Endothelial cell of umbilical vein (primary cell): ENCODE measurements at regions not wholly inside any gene's neighbourhood (a gene's known extent, or its start where the extent isn't known, plus 50 kb on each side); places are given as distances from the start of the nearest gene placed in this dataset.

Source experiments
- BruUV-seq: library from RNA; stranded (reverse); fragments of 400-500 nt; replicated peaks from 2 replicates; lab custom pipeline; 2021; lab: Mats Ljungman, UMichigan
- CTCF ChIA-PET: fragments of 300-600, 350-600 bp; sonication (Branson Sonifier 250); formaldehyde crosslinking; loops from one replicate; lab custom pipeline; 2021; ENCODE audit warnings: antibody characterized with exemption, inconsistent platforms; lab: Charles Lee
- POLR2A ChIA-PET: fragments of 300-600, 350-600 bp; sonication (Branson Sonifier 250); formaldehyde crosslinking; loops from one replicate; lab custom pipeline; 2021; ENCODE audit warnings: antibody characterized with exemption, inconsistent platforms; lab: Charles Lee
- DNase-seq: peaks from one replicate; pipeline ENCODE4 v3.0.0-alpha.2; 2011; ENCODE audit warnings: low read depth, low spot score
- FAIRE-seq: peaks from 2 replicates; lab custom pipeline; 2011; peaks lifted over from hg19 to GRCh38; lab: Jason Lieb, UNC
- H2AFZ ChIP-seq: 2 replicates; pipeline ENCODE4 v1.6.0; 2012; ENCODE audit warnings: low read depth, low read length, control low read depth, inconsistent platforms
- H3K27ac ChIP-seq: 2 replicates; pipeline ENCODE4 v1.5.1; 2011; ENCODE audit warnings: low read depth, mild to moderate bottlenecking, control low read depth, low read length, moderate library complexity; ENCODE audit not compliant: insufficient read depth
- H3K27me3 ChIP-seq, 2 experiments: 2 replicates each; pipeline versions ENCODE4 v1.6.0 to v1.6.1; 2011; ENCODE audit warnings: low read length in 2 of 2, mixed read lengths in 1 of 2; ENCODE audit not compliant: control insufficient read depth in 2 of 2, insufficient read depth in 2 of 2
- H3K36me3 ChIP-seq, 2 experiments: 2 replicates in 1 of 2; 3 replicates in 1 of 2; pipeline ENCODE4 v1.5.1; 2011; ENCODE audit warnings: low read length in 2 of 2, mild to moderate bottlenecking in 1 of 2, moderate library complexity in 1 of 2; ENCODE audit not compliant: control insufficient read depth in 2 of 2, insufficient read depth in 2 of 2; ENCODE audit errors: extremely low read depth in 1 of 2
- H3K4me1 ChIP-seq: 3 replicates; pipeline ENCODE4 v1.5.1; 2011; ENCODE audit warnings: mild to moderate bottlenecking, low read length; ENCODE audit not compliant: control insufficient read depth, insufficient read depth; ENCODE audit errors: extremely low read depth
- H3K4me2 ChIP-seq: 2 replicates; pipeline ENCODE4 v1.6.1; 2011; ENCODE audit warnings: low read length, control low read depth, mixed read lengths; ENCODE audit not compliant: insufficient read depth
- H3K4me3 ChIP-seq, 3 experiments: fragments of 200-600 bp in 1 of 3; sonication (generic), shearing (Covaris generic) in 1 of 3; replicated peaks in 1 of 3; 2 replicates each; pipeline ENCODE4 v1.5.1; 2011 to 2016; ENCODE audit warnings: control low read depth in 3 of 3, low read length in 3 of 3, mild to moderate bottlenecking in 2 of 3, inconsistent platforms in 1 of 3, low read depth in 1 of 3, moderate library complexity in 1 of 3; ENCODE audit not compliant: insufficient read depth in 1 of 3
- H3K79me2 ChIP-seq: 2 replicates; pipeline ENCODE4 v1.6.0; 2012; ENCODE audit warnings: low read length, inconsistent platforms; ENCODE audit not compliant: control insufficient read depth, insufficient read depth
- H3K9ac ChIP-seq: replicated peaks from 2 replicates; pipeline ENCODE3; 2011; ENCODE audit warnings: low read length, control low read depth; ENCODE audit not compliant: insufficient read depth; ENCODE audit errors: extremely low read depth
- H3K9me1 ChIP-seq: replicated peaks from 3 replicates; pipeline ENCODE4 v1.6.0; 2011; ENCODE audit warnings: mild to moderate bottlenecking, low read length; ENCODE audit not compliant: control insufficient read depth, insufficient read depth; ENCODE audit errors: extremely low read depth
- H3K9me3 ChIP-seq: replicated peaks from 2 replicates; pipeline ENCODE4 v1.5.1; 2012; ENCODE audit warnings: low read length, inconsistent platforms; ENCODE audit not compliant: control insufficient read depth, insufficient read depth
- H4K20me1 ChIP-seq: replicated peaks from 2 replicates; pipeline ENCODE3; 2011; ENCODE audit warnings: mild to moderate bottlenecking, low read length; ENCODE audit not compliant: control insufficient read depth, insufficient read depth; ENCODE audit errors: extremely low read depth
- CTCF ChIP-seq, 2 donors: IDR thresholded peaks; 1 replicate in 1 of 2; 2 replicates in 1 of 2; pipeline ENCODE4 v1.5.1; 2011; ENCODE audit warnings: low read length in 2 of 2, mild to moderate bottlenecking in 2 of 2, moderate library complexity in 2 of 2, control low read depth in 1 of 2, inconsistent platforms in 1 of 2, low read depth in 1 of 2; ENCODE audit not compliant: insufficient read depth in 1 of 2; ENCODE audit errors: extremely low read depth in 1 of 2
- EZH2 ChIP-seq: IDR thresholded peaks from 2 replicates; pipeline ENCODE4 v1.6.1; 2012; ENCODE audit warnings: borderline replicate concordance, low read depth, mild to moderate bottlenecking, moderate library complexity, low read length, inconsistent platforms; ENCODE audit not compliant: severe bottlenecking
- FOS ChIP-seq: IDR thresholded peaks from 2 replicates; pipeline ENCODE4 v1.6.1; 2011; ENCODE audit warnings: mild to moderate bottlenecking, low read length, moderate library complexity, borderline replicate concordance; ENCODE audit not compliant: insufficient read depth
- JUN ChIP-seq: IDR thresholded peaks from 2 replicates; pipeline ENCODE4 v1.6.1; 2011; ENCODE audit warnings: borderline replicate concordance, low read depth; ENCODE audit not compliant: insufficient read length, insufficient read depth
- MAX ChIP-seq: IDR thresholded peaks from 2 replicates; pipeline ENCODE4 v1.6.1; 2011; ENCODE audit not compliant: insufficient read depth, insufficient read length
- MYC ChIP-seq: IDR thresholded peaks from one replicate; pipeline ENCODE4 v1.6.1; 2011; ENCODE audit warnings: mild to moderate bottlenecking, low read depth, low read length
- POLR2A ChIP-seq: IDR thresholded peaks from 2 replicates; pipeline ENCODE4 v1.6.1; 2012; ENCODE audit warnings: low read depth, mild to moderate bottlenecking, control low read depth, low read length
- POLR2AphosphoS5 ChIP-seq: IDR thresholded peaks from 2 replicates; pipeline ENCODE4 v1.6.1; 2012; ENCODE audit warnings: low read depth, mild to moderate bottlenecking, control low read depth, low read length, moderate library complexity; ENCODE audit not compliant: insufficient read depth
- dilution Hi-C: fragments of 300-500 bp; cut with MboI; formaldehyde crosslinking; loops from one replicate; pipeline ENCODE4 v1.15.0; 2019; ENCODE audit warnings: low sequenced_read_pairs; ENCODE audit not compliant: extremely low pct_ligation_motif_present
- intact Hi-C: fragments of 100-400 bp; cut with micrococcal nuclease; formaldehyde crosslinking; loops from one replicate; pipeline ENCODE4 v1.10.0; 2022

- no peaks in the 10 kb centered on the region for H3K79me2 ChIP-seq
- CTCF ChIA-PET, result no interaction called here
- TF ChIP-seq FOS (no peak), JUN (no peak), POLR2AphosphoS5 (no peak), POLR2A (no peak), CTCF (IDR thresholded peaks at IDR 0.05; ENCODE audit: extremely low read depth in 1 of 2, insufficient read depth in 1 of 2, low read depth in 1 of 2, low read length in 2 of 2) (no peak), EZH2 (no peak)
- POLR2A ChIA-PET, result no interaction called here
- H3K4me3 ChIP-seq, result no peak overlapping the region
- no peak overlapping the region for H2AFZ ChIP-seq
- H3K9ac ChIP-seq, result no peak overlapping the region
- dilution Hi-C loops (no loop called here), intact Hi-C loops (no loop called here)
- BruUV-seq, result no TSS peak
- H3K4me1 ChIP-seq, result no peaks in the 10 kb centered on the region
- DNase-seq (no peak), FAIRE-seq (no peak)
- no peaks in the 10 kb centered on the region for H3K27me3 ChIP-seq
- no peaks in the 10 kb centered on the region for H3K9me1 ChIP-seq
- H4K20me1 ChIP-seq, result no peaks in the 10 kb centered on the region
- no peaks in the 10 kb centered on the region for H3K9me3 ChIP-seq
- no peak overlapping the region for H3K27ac ChIP-seq
- no peaks in the 10 kb centered on the region for H3K36me3 ChIP-seq
- no peak overlapping the region for H3K4me2 ChIP-seq
Measured at GRCh38 chr16:16881814-16882213, 502.9 kb downstream of the NPIPA7 start.

- no peaks in the 10 kb centered on the region for H3K79me2 ChIP-seq
- H3K9me1 ChIP-seq, result no peaks in the 10 kb centered on the region
- H3K9ac ChIP-seq, result no peak overlapping the region
- dilution Hi-C loops, result no loop called here
- DNase-seq, result no peak
- H3K4me2 ChIP-seq, result no peak overlapping the region
- POLR2A ChIA-PET, result no interaction called here
- H3K9me3 ChIP-seq, result no peaks in the 10 kb centered on the region
- BruUV-seq, result no TSS peak
- H3K4me3 ChIP-seq, result no peak overlapping the region
- no peaks in the 10 kb centered on the region for H3K27me3 ChIP-seq
- H4K20me1 ChIP-seq, result no peaks in the 10 kb centered on the region
- TF ChIP-seq EZH2 (no peak), MAX (no peak), MYC (no peak)
- no peaks in the 10 kb centered on the region for H3K36me3 ChIP-seq
- no peak for FAIRE-seq
- CTCF ChIA-PET, result no interaction called here
- H3K4me1 ChIP-seq, result no peaks in the 10 kb centered on the region
- no peak overlapping the region for H2AFZ ChIP-seq
- intact Hi-C loops, result no loop called here
- H3K27ac ChIP-seq, result no peak overlapping the region
Measured at GRCh38 chr16:16882766-16883165, 503.8 kb downstream of the NPIPA7 start.
